ENCODE measurements at regions not wholly inside any gene's neighbourhood (a gene's known extent, or its start where the extent isn't known, plus 50 kb on each side); places are given as distances from the start of the nearest gene placed in this dataset.
"Not testable (repeated sequence)": the region's sequence is repeated elsewhere in the genome, so short reads cannot be mapped to it uniquely, and the experiment has no call there.

DNA sequence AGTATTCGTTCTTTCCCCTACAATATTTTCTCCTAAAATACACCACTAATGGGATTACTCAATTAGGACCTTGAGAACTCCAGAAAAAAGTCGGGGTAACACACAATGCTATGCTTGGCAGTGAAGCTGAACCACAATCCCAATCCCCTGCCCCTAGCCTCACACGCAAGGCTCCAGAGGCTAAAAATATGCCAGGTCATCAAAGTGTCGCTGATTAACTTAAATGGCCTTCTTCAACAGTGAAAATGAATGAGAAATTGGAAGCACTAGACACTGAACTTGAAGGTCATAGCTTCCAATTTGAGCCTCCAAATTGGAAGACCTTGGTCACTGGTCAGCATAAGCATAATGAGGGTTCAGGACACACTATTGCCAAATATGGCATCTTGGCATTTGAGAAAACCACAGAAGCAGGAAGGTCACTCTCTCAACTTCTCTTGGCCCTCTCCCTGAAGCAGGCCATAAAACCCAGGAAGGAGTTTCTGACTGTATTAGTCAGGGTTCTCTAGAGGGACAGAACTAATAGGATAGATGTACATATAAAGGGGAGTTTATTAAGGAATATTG, 86.0 kb upstream of the SATB2 start:
- no peak for DNase-seq
- Histone ChIP-seq H3K27me3 (ENCODE audit: insufficient read depth, low read length, poor library complexity) (no peaks in the 10 kb centered on the region), H3K9ac (ENCODE audit: low read depth, low read length) (no peak overlapping the region), H3K9me3 (ENCODE audit: insufficient read depth, low read length, severe bottlenecking) (no peaks in the 10 kb centered on the region), H3K4me3 (ENCODE audit: low read depth in 1 of 2, low read length in 2 of 2) (no peak overlapping the region), H3K79me2 (ENCODE audit: insufficient read depth, low read length) (no peaks in the 10 kb centered on the region), H4K20me1 (ENCODE audit: insufficient read depth, low read length) (no peaks in the 10 kb centered on the region), H3K4me1 (ENCODE audit: insufficient read depth, low read length) (no peaks in the 10 kb centered on the region), H3K36me3 (ENCODE audit: insufficient read depth, low read length) (no peaks in the 10 kb centered on the region), H2AFZ (ENCODE audit: low read depth, low read length) (no peak overlapping the region), H3K27ac (ENCODE audit: low read length) (no peak overlapping the region), H3K4me2 (ENCODE audit: insufficient read depth, low read length) (no peak overlapping the region)
- no peak for TF ChIP-seq EZH2 (IDR thresholded peaks at IDR 0.05; ENCODE audit: borderline replicate concordance, low read depth, low read length, severe bottlenecking)
- TF ChIP-seq, protein P1, sequence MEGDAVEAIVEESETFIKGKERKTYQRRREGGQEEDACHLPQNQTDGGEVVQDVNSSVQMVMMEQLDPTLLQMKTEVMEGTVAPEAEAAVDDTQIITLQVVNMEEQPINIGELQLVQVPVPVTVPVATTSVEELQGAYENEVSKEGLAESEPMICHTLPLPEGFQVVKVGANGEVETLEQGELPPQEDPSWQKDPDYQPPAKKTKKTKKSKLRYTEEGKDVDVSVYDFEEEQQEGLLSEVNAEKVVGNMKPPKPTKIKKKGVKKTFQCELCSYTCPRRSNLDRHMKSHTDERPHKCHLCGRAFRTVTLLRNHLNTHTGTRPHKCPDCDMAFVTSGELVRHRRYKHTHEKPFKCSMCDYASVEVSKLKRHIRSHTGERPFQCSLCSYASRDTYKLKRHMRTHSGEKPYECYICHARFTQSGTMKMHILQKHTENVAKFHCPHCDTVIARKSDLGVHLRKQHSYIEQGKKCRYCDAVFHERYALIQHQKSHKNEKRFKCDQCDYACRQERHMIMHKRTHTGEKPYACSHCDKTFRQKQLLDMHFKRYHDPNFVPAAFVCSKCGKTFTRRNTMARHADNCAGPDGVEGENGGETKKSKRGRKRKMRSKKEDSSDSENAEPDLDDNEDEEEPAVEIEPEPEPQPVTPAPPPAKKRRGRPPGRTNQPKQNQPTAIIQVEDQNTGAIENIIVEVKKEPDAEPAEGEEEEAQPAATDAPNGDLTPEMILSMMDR (IDR thresholded peaks at IDR 0.05; ENCODE audit: borderline replicate concordance, extremely low read depth, low read length, poor library complexity, severe bottlenecking), result no peak
- ATAC-seq (ENCODE audit: insufficient read depth, low read depth), result no peak

DNA sequence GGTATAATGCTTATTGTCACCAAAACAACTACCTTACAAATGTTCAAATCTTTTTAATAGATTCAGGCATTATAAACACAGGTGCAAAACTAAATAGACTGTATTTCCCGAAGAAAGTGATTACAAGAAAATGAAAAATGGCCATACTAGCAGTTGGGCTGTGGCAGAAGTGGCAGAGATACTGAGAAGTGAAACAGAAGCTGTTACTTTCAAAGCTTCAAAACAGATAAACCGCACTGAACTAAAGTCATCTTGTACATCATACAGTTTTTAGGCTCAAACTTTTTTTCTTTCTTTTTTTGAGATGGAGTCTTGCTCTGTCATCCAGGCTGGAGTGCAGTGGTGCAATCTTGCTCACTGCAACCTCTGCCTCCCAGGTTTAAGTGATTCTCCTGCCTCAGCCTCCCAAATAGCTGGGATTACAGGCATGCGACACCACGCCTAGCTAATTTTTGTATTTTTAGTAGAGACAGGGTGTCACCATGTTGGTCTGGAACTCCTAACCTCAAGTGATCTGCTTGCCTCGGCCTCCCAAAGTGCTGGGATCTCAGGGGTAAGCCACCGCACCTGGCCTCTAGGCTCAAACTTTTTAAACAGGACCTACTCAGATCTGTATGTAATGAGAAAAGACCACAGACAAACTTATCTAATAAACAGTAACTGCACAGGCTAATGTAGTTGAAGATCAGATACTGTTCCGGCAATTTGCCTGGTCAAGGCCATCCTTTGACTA, 77.9 kb upstream of the SATB2 start:
- Histone ChIP-seq H4K20me1 (ENCODE audit: insufficient read depth, low read length) (no peaks in the 10 kb centered on the region), H3K9me3 (ENCODE audit: insufficient read depth, low read length, severe bottlenecking) (no peaks in the 10 kb centered on the region), H3K27ac (ENCODE audit: low read length) (no peak overlapping the region), H3K4me1 (ENCODE audit: insufficient read depth, low read length) (no peaks in the 10 kb centered on the region), H3K79me2 (ENCODE audit: insufficient read depth, low read length) (no peaks in the 10 kb centered on the region), H3K27me3 (ENCODE audit: insufficient read depth, low read length, poor library complexity) (no peaks in the 10 kb centered on the region), H3K4me3 (ENCODE audit: low read depth in 1 of 2, low read length in 2 of 2) (no peak overlapping the region), H3K4me2 (ENCODE audit: insufficient read depth, low read length) (no peak overlapping the region), H3K36me3 (ENCODE audit: insufficient read depth, low read length) (no peaks in the 10 kb centered on the region), H2AFZ (ENCODE audit: low read depth, low read length) (no peak overlapping the region), H3K9ac (ENCODE audit: low read depth, low read length) (no peak overlapping the region)
- no peak for TF ChIP-seq EZH2 (IDR thresholded peaks at IDR 0.05; ENCODE audit: borderline replicate concordance, low read depth, low read length, severe bottlenecking)
- TF ChIP-seq, protein P1 (IDR thresholded peaks at IDR 0.05; ENCODE audit: borderline replicate concordance, extremely low read depth, low read length, poor library complexity, severe bottlenecking), result no peak
- ATAC-seq (ENCODE audit: insufficient read depth, low read depth), result no peak
- no peak for DNase-seq

DNA sequence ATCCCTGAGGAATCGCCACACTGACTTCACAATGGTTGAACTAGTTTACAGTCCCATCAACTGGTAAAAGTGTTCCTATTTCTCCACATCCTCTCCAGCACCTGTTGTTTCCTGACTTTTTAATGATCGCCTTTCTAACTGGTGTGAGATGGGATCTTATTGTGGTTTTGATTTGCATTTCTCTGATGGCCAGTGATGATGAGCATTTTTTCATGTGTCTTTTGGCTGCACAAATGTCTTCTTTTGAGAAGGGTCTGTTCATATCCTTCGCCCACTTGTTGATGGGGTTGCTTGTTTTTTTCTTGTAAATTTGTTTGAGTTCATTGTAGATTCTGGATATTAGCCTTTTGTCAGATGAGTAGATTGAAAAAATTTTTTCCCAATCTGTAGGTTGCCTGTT, 76.1 kb upstream of the SATB2 start:
- ATAC-seq (ENCODE audit: insufficient read depth, low read depth); H4K20me1 ChIP-seq (ENCODE audit: insufficient read depth, low read length); H3K27ac ChIP-seq (ENCODE audit: low read length); H3K9ac ChIP-seq (ENCODE audit: low read depth, low read length); H3K79me2 ChIP-seq (ENCODE audit: insufficient read depth, low read length); H2AFZ ChIP-seq (ENCODE audit: low read depth, low read length); DNase-seq; H3K4me1 ChIP-seq (ENCODE audit: insufficient read depth, low read length); H3K9me3 ChIP-seq (ENCODE audit: insufficient read depth, low read length, severe bottlenecking); H3K27me3 ChIP-seq (ENCODE audit: insufficient read depth, low read length, poor library complexity); H3K4me2 ChIP-seq (ENCODE audit: insufficient read depth, low read length); H3K4me3 ChIP-seq (ENCODE audit: low read depth in 1 of 2, low read length in 2 of 2); H3K36me3 ChIP-seq (ENCODE audit: insufficient read depth, low read length): not testable (repeated sequence)

DNA sequence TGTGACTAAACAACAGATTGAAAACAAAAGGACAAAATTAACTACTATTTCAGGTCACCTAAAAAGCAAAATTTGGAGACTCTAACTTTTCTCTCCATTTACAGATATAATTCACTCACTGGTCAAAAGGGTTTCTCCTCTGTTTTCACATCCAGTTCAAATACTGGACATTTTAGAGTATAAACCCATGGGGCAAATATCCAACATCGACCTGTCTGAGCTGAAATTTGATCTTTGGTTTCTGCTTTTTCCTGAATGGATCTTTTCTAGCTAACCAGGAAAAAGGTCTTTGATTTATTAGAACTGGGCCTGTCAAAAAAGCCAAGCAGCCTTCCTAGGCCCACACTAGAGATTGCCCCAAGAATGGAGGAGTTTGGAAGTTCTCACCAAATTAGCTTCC, 69.3 kb upstream of the SATB2 start:
- no peaks in the 10 kb centered on the region for H3K79me2 ChIP-seq (ENCODE audit: insufficient read depth, low read length)
- no peak overlapping the region for H3K9ac ChIP-seq (ENCODE audit: low read depth, low read length)
- no peaks in the 10 kb centered on the region for H4K20me1 ChIP-seq (ENCODE audit: insufficient read depth, low read length)
- no peak overlapping the region for H3K4me3 ChIP-seq (ENCODE audit: low read depth in 1 of 2, low read length in 2 of 2)
- no peaks in the 10 kb centered on the region for H3K9me3 ChIP-seq (ENCODE audit: insufficient read depth, low read length, severe bottlenecking)
- DNase-seq (no peak), ATAC-seq (ENCODE audit: insufficient read depth, low read depth) (no peak)
- no peaks in the 10 kb centered on the region for H3K4me1 ChIP-seq (ENCODE audit: insufficient read depth, low read length)
- H3K27ac ChIP-seq (ENCODE audit: low read length), result no peak overlapping the region
- H2AFZ ChIP-seq (ENCODE audit: low read depth, low read length), result no peak overlapping the region
- TF ChIP-seq EZH2 (IDR thresholded peaks at IDR 0.05; ENCODE audit: borderline replicate concordance, low read depth, low read length, severe bottlenecking), result no peak
- TF ChIP-seq, protein P1 (IDR thresholded peaks at IDR 0.05; ENCODE audit: borderline replicate concordance, extremely low read depth, low read length, poor library complexity, severe bottlenecking), result no peak
- H3K36me3 ChIP-seq (ENCODE audit: insufficient read depth, low read length), result no peaks in the 10 kb centered on the region
- H3K4me2 ChIP-seq (ENCODE audit: insufficient read depth, low read length), result no peak overlapping the region
- no peaks in the 10 kb centered on the region for H3K27me3 ChIP-seq (ENCODE audit: insufficient read depth, low read length, poor library complexity)
